OCI-LY1 (cell line): ENCODE measurements at regions not wholly inside any gene's neighbourhood (a gene's known extent, or its start where the extent isn't known, plus 50 kb on each side); places are given as distances from the start of the nearest gene placed in this dataset.

Experiments
- CTCF ChIP-seq: fragments of 200-600 bp; sonication (generic), shearing (Covaris generic); IDR thresholded peaks from 2 replicates; pipeline ENCODE4 v1.5.1; 2017; ENCODE audit warnings: mild to moderate bottlenecking, antibody characterized with exemption, low read length, moderate library complexity, mixed read lengths
- EZH2 ChIP-seq: fragments of 200-600 bp; sonication (generic), shearing (Covaris generic); IDR thresholded peaks from 2 replicates; pipeline ENCODE4 v1.8.0; 2017; ENCODE audit warnings: borderline replicate concordance, mixed run types, mild to moderate bottlenecking, antibody characterized with exemption, low read length, moderate library complexity, mixed read lengths

GRCh38 chr21:16218682-16219343 is 489.0 kb downstream of the USP25 start:
- TF ChIP-seq EZH2 = no peak
- no peak for TF ChIP-seq CTCF
